GM11168 (cell line): ENCODE measurements at regions not wholly inside any gene's neighbourhood (a gene's known extent, or its start where the extent isn't known, plus 50 kb on each side); places are given as distances from the start of the nearest gene placed in this dataset.

Experiments
- in situ Hi-C: fragments of 300-500 bp; cut with MboI; formaldehyde crosslinking; loops from one replicate; pipeline ENCODE4 v1.12.0; 2022; ENCODE audit warnings: low sequenced_read_pairs; ENCODE audit not compliant: unreplicated experiment

DNA sequence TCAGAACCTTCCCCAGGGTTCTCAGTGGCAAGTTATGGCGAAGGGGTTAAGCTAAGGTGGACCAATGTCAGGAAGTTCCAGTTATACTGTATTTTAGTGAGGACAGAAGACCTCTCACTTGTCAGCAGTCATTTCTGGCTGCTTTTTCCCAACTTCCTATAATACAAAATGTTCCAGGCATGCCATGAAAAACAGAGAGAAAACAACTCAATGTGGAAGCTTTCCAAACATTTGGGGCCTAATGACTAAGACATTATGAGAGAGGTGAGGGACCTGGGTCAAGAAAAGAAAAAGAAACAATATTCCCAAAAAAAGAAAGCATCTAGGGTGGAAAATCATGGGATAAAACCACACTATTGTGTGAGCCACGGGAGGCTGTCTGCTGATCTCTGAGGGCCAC is 99.9 kb upstream of the MAP3K4 start:
- in situ Hi-C loops = no loop called here

DNA sequence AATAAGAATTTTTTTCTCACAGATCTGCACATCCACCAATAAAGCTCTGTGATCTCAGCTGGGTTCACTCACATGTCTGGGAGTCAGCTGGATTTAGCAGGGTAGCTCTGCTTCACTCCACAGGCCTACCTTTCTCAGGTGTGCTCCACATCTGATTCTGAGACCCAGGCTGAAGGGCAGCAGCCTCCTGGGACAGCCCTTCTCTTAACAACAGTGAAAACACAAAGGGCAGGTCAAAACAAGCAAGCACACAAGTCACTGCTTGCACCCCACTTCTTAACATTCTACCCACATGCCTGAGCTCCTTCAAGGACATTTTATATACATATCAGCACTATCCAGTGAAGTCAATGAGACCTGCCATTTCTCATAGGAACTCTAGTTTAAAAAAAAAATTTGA is 96.0 kb upstream of the MAP3K4 start:
- in situ Hi-C loops = no loop called here

DNA sequence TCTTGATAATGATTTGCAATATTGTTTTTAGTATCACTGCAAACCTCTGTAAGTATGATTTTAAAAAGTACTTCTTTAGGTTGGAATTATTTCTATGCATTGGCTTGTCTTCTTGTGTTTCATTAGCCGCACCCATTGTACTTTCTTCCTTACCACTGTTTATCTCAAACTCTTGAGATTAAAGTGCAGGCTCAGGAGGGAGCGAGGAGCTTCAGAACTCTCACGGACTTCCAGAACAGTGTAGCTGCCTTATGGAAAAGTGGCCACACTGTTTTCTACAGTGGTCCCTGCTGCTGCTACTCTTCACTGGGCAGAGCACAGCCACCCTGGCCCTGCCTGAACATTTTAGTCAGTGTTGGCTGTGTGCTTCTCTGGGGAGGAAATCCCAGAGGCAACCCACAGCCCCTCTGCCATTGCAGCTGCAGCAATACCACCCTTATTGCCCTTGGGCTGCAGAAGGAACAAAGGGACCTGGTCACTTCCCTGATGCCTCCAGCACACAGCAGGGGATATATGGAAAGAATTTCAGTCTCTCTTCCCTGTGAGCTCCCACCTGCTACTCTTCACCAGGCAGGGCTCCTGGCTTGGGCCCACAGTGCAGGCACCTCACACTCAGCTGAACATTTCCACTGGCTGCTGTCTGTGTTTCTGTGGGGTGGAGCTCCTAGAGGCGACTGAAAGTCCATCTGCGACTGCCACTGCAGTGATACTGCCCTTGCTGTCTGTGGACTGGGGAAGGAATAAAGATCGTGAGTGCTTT is 91.7 kb upstream of the MAP3K4 start:
- in situ Hi-C loops = no loop called here

GRCh38 chr6:160911949-160912348 is 79.6 kb upstream of the MAP3K4 start:
- in situ Hi-C loops = no loop called here

- in situ Hi-C loops = no loop called here
These were observed 79.2 kb upstream of the MAP3K4 start for GRCh38 chr6:160912411-160912810.

DNA sequence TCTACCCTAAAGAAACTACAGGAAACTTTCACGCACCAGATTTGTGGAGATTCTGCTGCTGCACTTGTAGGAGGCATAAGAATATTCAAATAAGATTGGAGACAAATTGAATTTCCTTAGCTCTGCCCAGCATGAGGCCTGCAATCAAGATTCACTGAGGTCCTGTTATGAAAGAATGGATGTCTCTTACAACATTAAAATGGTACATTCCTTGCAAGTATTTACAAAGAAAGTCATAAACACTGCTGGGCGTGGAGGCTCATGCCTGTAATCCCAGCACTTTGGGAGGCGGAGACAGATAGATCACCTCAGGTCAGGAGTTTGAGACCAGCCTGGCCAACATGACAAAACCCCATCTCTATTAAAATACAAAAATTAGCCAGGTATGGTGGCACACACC is 74.0 kb upstream of the MAP3K4 start:
- in situ Hi-C loops = no loop called here

GRCh38 chr6:160919723-160920440 is 71.7 kb upstream of the MAP3K4 start:
- in situ Hi-C loops = no loop called here

DNA sequence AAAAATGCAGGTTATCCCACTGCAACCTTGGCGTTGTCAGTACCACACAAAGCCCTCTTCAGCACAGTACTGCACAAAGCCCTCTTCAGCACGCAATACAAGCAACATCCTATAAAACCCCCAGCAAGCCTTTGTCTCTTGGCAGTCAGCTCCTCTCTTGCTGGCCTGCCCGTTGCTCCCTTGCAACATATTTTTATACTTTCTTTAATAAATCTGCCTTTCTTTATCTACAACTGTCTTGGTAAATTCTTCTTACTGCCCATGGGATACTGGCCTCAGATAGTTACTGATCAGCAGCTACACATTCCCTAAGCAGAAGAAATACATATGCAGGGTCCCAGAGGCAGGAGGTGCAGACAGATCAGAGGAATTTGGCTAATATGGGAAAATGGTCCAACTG is 70.5 kb upstream of the MAP3K4 start:
- in situ Hi-C loops = no loop called here

- in situ Hi-C loops = no loop called here
These were observed 65.0 kb upstream of the MAP3K4 start for GRCh38 chr6:160926281-160927276.

GRCh38 chr6:160927416-160927815 is 64.2 kb upstream of the MAP3K4 start:
- in situ Hi-C loops = no loop called here

GRCh38 chr6:160929361-160929760 is 62.2 kb upstream of the MAP3K4 start:
- in situ Hi-C loops = no loop called here

DNA sequence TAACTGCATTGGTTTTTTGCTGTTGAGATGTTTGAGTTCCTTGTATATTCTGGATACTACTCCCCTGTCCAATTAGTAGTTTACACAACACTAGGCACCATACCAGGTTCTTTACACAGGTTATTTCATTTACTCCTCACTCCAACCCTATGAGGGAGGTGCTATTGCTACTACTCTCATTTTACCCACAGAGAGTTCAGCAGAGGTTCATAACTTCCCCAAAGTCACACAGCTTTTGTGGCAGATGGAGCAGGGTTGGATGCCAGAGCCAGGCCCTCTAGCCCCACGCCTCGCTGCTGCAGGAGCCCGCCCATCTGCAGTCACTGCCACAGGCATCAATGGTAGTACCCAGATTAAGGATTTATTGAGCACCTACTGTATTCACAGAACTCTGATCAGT is 61.7 kb upstream of the MAP3K4 start:
- in situ Hi-C loops = loop anchor here (10.0 kb wide), 1 partner anchor 445 kb away; no protein-coding TSS in a partner anchor

DNA sequence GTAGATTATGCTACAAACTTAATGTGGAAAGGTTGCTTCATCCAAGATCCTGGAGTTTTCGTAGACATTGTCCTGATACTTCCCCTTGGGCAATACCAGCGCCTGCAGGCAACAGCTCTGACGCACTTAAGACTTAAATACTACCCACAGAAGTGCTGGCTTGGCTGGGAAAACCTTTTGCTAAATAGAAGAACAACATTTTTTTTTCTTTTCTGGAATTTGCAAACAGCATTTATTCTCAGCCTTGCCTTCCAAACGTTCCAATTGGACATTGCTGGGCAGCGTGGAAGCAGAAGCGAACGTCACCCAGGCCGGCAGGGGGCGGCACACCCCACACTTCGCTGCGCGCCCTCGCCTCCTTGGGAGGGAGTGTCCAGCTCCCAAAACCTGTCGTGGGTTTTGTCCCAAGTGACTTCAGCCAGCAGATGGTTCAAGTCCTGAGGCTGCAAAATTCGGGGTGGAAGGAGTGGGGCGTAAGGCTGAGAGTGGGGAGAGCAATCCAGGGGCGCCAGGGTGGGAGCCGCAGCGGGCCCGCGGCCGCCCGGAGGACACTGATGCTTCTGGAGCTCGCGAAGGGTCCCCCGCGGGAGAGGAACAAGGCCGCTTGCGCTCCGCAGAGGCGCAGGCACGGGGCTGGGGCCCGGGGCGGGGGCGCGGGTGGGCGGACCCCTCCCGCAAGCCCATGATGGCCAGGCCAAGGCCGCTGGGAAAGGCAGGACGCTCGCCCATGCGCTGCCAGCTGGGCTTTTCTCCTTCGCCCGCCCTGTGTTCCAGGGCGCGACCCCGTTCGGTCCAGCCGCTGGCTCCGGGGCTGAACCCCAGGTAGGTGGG is 60.8 kb upstream of the MAP3K4 start:
- in situ Hi-C loops = loop anchor here (10.0 kb wide), 1 partner anchor 444 kb away; no protein-coding TSS in a partner anchor

- in situ Hi-C loops = loop anchor here (10.0 kb wide), 1 partner anchor 443 kb away; no protein-coding TSS in a partner anchor
These were observed 59.9 kb upstream of the MAP3K4 start for GRCh38 chr6:160931378-160932310.

DNA sequence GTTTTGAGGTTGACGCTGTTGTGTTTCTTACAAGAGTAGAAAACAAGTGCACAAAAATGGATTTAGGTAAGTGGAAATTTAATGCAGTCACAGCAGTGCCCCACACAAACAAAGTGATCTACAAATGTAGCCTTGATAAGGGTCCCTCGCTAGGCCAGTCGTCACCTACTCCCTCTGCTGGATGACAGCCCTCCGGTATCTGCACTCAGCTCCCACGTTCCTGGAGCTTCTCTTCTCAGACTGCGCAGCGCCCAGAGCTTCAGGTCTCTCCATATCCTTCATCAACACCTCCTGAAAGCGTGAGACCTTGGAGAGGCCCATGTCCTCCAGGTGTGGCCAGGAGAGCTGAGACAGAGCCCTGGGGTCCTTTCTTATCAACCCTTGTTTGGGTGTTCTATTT is 58.3 kb upstream of the MAP3K4 start:
- in situ Hi-C loops = loop anchor here (10.0 kb wide), 1 partner anchor 442 kb away; no protein-coding TSS in a partner anchor

GRCh38 chr6:160934157-160934556 is 57.4 kb upstream of the MAP3K4 start:
- in situ Hi-C loops = loop anchor here (10.0 kb wide), 1 partner anchor 441 kb away; no protein-coding TSS in a partner anchor

DNA sequence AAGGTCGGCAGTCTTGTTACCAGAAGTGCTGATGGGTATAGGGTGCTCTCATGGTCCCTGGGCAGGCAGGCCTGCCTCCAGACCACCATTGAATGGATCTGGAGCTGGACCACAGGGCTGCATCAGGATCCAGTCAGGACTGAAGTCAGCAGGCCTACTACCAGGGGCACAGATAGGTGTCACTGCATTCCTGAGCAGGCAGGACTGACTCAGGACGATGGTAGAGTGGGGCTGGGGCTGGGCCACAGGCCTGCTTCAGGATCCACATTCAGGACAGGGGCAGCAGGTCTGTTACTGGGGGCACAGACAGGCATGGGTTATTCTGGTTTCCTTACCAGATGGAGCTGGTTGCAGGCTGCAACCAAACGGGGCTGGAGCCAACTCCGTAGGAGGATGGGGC is 51.4 kb upstream of the MAP3K4 start:
- in situ Hi-C loops = no loop called here
